ENCODE measurements at regions not wholly inside any gene's neighbourhood (a gene's known extent, or its start where the extent isn't known, plus 50 kb on each side); places are given as distances from the start of the nearest gene placed in this dataset.

DNA sequence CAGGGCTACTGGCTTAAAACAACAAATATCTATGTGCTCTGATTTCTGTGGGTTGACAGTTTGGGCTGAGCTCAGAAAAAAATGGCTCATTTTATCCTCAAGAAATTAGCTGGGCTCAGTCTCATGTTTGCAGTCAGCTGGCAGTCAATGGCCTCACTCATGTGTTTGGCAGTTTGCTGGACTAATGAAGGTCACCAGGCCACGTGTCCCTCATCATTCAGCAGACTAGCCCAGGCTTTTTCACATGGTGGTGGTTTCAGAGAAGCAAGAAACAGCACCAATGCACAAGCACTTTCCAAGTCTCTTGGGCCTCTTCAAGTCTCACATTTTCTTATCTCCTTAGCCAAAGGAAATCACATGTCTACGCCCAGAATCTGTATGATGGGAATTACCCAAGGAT is 478.3 kb upstream of the PPP2R3A start:
- TF ChIP-seq CTCF (conservative IDR thresholded peaks at IDR 0.05; ENCODE audit: low read length) (no peak), EZH2phosphoT487 (IDR thresholded peaks at IDR 0.05; ENCODE audit: borderline replicate concordance, low read depth, low read length) (no peak)

All from OCI-LY7 (cell line).